OCI-LY7 (cell line): ENCODE measurements at regions not wholly inside any gene's neighbourhood (a gene's known extent, or its start where the extent isn't known, plus 50 kb on each side); places are given as distances from the start of the nearest gene placed in this dataset.

Experiments
- BruUV-seq: library from RNA; stranded (reverse); fragments of 400-500 nt; replicated peaks from 2 replicates; lab custom pipeline; 2021; lab: Mats Ljungman, UMichigan
- CTCF ChIA-PET: fragments of 300-600 bp; sonication (Branson Sonifier 250); formaldehyde crosslinking; loops from one replicate; lab custom pipeline; 2022; ENCODE audit warnings: antibody characterized with exemption; ENCODE audit not compliant: unreplicated experiment; lab: Charles Lee
- POLR2A ChIA-PET: fragments of 300-600 bp; sonication (Branson Sonifier 250); formaldehyde crosslinking; loops from one replicate; lab custom pipeline; 2022; ENCODE audit warnings: antibody characterized with exemption; lab: Charles Lee
- DNase-seq: peaks from one replicate; pipeline ENCODE4 v3.0.0-alpha.2; 2015; ENCODE audit warnings: low spot score
- H2AFZ ChIP-seq: fragments of 200-600 bp; sonication (generic), shearing (Covaris generic); 2 replicates; pipeline ENCODE4 v1.6.1; 2014; ENCODE audit warnings: mild to moderate bottlenecking, antibody characterized with exemption, low read length, moderate library complexity
- H3K27ac ChIP-seq: fragments of 200-600 bp; sonication (generic); 2 replicates; pipeline ENCODE4 v1.5.1; 2014; ENCODE audit warnings: mixed run types, low read depth, mild to moderate bottlenecking, moderate library complexity, low read length, inconsistent platforms; ENCODE audit not compliant: poor library complexity, severe bottlenecking
- H3K36me3 ChIP-seq: fragments of 200-600 bp; sonication (generic); 2 replicates; pipeline ENCODE4 v1.6.1; 2014; ENCODE audit warnings: mild to moderate bottlenecking, antibody characterized with exemption, low read length, moderate library complexity, mixed read lengths; ENCODE audit not compliant: insufficient read depth
- H3K4me1 ChIP-seq: fragments of 200-600 bp; sonication (generic); 2 replicates; pipeline ENCODE4 v1.5.1; 2014; ENCODE audit warnings: mild to moderate bottlenecking, low read length; ENCODE audit not compliant: insufficient read depth, poor library complexity, severe bottlenecking
- H3K4me2 ChIP-seq: fragments of 200-600 bp; sonication (generic); 2 replicates; pipeline ENCODE4 v1.6.1; 2014; ENCODE audit warnings: mild to moderate bottlenecking, low read length
- H3K4me3 ChIP-seq: fragments of 200-600 bp; sonication (generic); 2 replicates; pipeline ENCODE4 v1.5.1; 2014; ENCODE audit warnings: mild to moderate bottlenecking, low read depth, low read length; ENCODE audit not compliant: poor library complexity, severe bottlenecking
- H3K79me2 ChIP-seq: fragments of 200-600 bp; sonication (generic); 2 replicates; pipeline ENCODE4 v1.6.1; 2016; ENCODE audit warnings: low read depth, mild to moderate bottlenecking, low read length, moderate library complexity, mixed read lengths; ENCODE audit not compliant: insufficient read depth
- H3K9me2 ChIP-seq: fragments of 200-600 bp; sonication (generic); 2 replicates; pipeline ENCODE4 v1.6.1; 2016; ENCODE audit warnings: mild to moderate bottlenecking, low read length, mixed read lengths; ENCODE audit not compliant: insufficient read depth
- H3K9me3 ChIP-seq: fragments of 200-600 bp; sonication (generic); 2 replicates; pipeline ENCODE4 v1.6.1; 2014; ENCODE audit warnings: mild to moderate bottlenecking, mixed run types, low read length, mixed read lengths
- H4K20me1 ChIP-seq: fragments of 200-600 bp; sonication (generic); 2 replicates; pipeline ENCODE4 v1.6.1; 2014; ENCODE audit warnings: mild to moderate bottlenecking, antibody characterized with exemption, low read length, moderate library complexity, mixed read lengths; ENCODE audit not compliant: insufficient read depth
- CTCF ChIP-seq: fragments of 200-600 bp; sonication (generic); conservative IDR thresholded peaks from 2 replicates; pipeline ENCODE4 v1.5.1; 2014; ENCODE audit warnings: mild to moderate bottlenecking, antibody characterized with exemption, low read length, moderate library complexity, mixed read lengths
- EZH2phosphoT487 ChIP-seq: fragments of 200-600 bp; sonication (generic); IDR thresholded peaks from 2 replicates; pipeline ENCODE4 v1.6.1; 2018; ENCODE audit warnings: low read depth, borderline replicate concordance, mild to moderate bottlenecking, mixed run types, antibody characterized with exemption, low read length, moderate library complexity, mixed read lengths
- intact Hi-C: fragments of 100-400 bp; cut with micrococcal nuclease; formaldehyde crosslinking; loops from one replicate; pipeline ENCODE4 v1.10.0; 2022; ENCODE audit not compliant: unreplicated experiment

- intact Hi-C loops: no loop called here
- BruUV-seq: no TSS peak
- TF ChIP-seq CTCF (no peak), EZH2phosphoT487 (no peak)
Observed at GRCh38 chr21:24110846-24111245, 1496.4 kb downstream of the MRPL39 start.

GRCh38 chr21:24097181-24097580 lies 1510.1 kb downstream of the MRPL39 start:
- Histone ChIP-seq H3K36me3 (no peaks in the 10 kb centered on the region), H3K4me2 (no peak overlapping the region), H3K27ac (no peak overlapping the region), H3K79me2 (no peaks in the 10 kb centered on the region), H2AFZ (no peak overlapping the region), H3K9me2 (no peaks in the 10 kb centered on the region), H4K20me1 (no peaks in the 10 kb centered on the region), H3K4me1 (no peaks in the 10 kb centered on the region), H3K4me3 (no peak overlapping the region), H3K9me3 (0 out of 2 replicates have a peak, but pooled peaks cover 8% of the 10 kb centered on the region)
- BruUV-seq: no TSS peak
- CTCF ChIA-PET: no interaction called here
- POLR2A ChIA-PET: no interaction called here
- TF ChIP-seq CTCF: no peak
- TF ChIP-seq EZH2phosphoT487: no peak
- intact Hi-C loops: no loop called here
- no peak for DNase-seq

More at GRCh38 chr21:24110846-24111245, 1496.4 kb downstream of the MRPL39 start:
- no peak for DNase-seq
- CTCF ChIA-PET: no interaction called here
- Histone ChIP-seq H3K4me3 (no peak overlapping the region), H4K20me1 (no peaks in the 10 kb centered on the region), H3K4me1 (no peaks in the 10 kb centered on the region), H3K27ac (no peak overlapping the region), H3K9me2 (no peaks in the 10 kb centered on the region), H2AFZ (no peak overlapping the region), H3K9me3 (peaks cover 32% of the 10 kb centered on the region), H3K79me2 (no peaks in the 10 kb centered on the region), H3K4me2 (no peak overlapping the region), H3K36me3 (no peaks in the 10 kb centered on the region)
- POLR2A ChIA-PET: no interaction called here

GRCh38 chr21:24096651-24097050 lies 1510.6 kb downstream of the MRPL39 start:
- no peak for DNase-seq
- CTCF ChIA-PET: no interaction called here
- no peaks in the 10 kb centered on the region for H3K36me3 ChIP-seq
- H2AFZ ChIP-seq: no peak overlapping the region
- H3K4me3 ChIP-seq: no peak overlapping the region
- H3K4me2 ChIP-seq: no peak overlapping the region
- H3K9me3 ChIP-seq: 0 out of 2 replicates have a peak, but pooled peaks cover 8% of the 10 kb centered on the region
- TF ChIP-seq CTCF (no peak), EZH2phosphoT487 (no peak)
- intact Hi-C loops: no loop called here
- no peaks in the 10 kb centered on the region for H4K20me1 ChIP-seq
- no peaks in the 10 kb centered on the region for H3K9me2 ChIP-seq
- H3K79me2 ChIP-seq: no peaks in the 10 kb centered on the region
- no peaks in the 10 kb centered on the region for H3K4me1 ChIP-seq
- no peak overlapping the region for H3K27ac ChIP-seq
- POLR2A ChIA-PET: interaction anchor here (0.5 kb wide), 1 partner anchor 334 kb away, joined by 4 read pairs; no protein-coding TSS in a partner anchor
- BruUV-seq: no TSS peak
